Globus pallidus (tissue), 1 donor: ENCODE measurements at regions not wholly inside any gene's neighbourhood (a gene's known extent, or its start where the extent isn't known, plus 50 kb on each side); places are given as distances from the start of the nearest gene placed in this dataset.
"Not testable (repeated sequence)": the region's sequence is repeated elsewhere in the genome, so short reads cannot be mapped to it uniquely, and the experiment has no call there.

Source experiments
- DNase-seq: peaks from one replicate; pipeline ENCODE4 v3.0.0-alpha.2; 2015; ENCODE audit warnings: low spot score

- no peak for DNase-seq
Observed at GRCh38 chr2:204363513-204363912, 181.8 kb upstream of the PARD3B start.

- no peak for DNase-seq
Observed at GRCh38 chr2:204364860-204365535, 180.3 kb upstream of the PARD3B start.

- DNase-seq: no peak
Observed at GRCh38 chr2:204365811-204366210, 179.5 kb upstream of the PARD3B start.

GRCh38 chr2:204367466-204367865 lies 177.8 kb upstream of the PARD3B start:
- no peak for DNase-seq

GRCh38 chr2:204370172-204370718 lies 175.0 kb upstream of the PARD3B start:
- DNase-seq: no peak

GRCh38 chr2:204373942-204374341 lies 171.3 kb upstream of the PARD3B start:
- DNase-seq: no peak

GRCh38 chr2:204380141-204380881 lies 165.0 kb upstream of the PARD3B start:
- no peak for DNase-seq

- no peak for DNase-seq
Observed at GRCh38 chr2:204386668-204387067, 158.6 kb upstream of the PARD3B start.

GRCh38 chr2:204389120-204389519 lies 156.2 kb upstream of the PARD3B start:
- no peak for DNase-seq

GRCh38 chr2:204389856-204390255 lies 155.4 kb upstream of the PARD3B start:
- no peak for DNase-seq

GRCh38 chr2:204395539-204395938 lies 149.7 kb upstream of the PARD3B start:
- no peak for DNase-seq

GRCh38 chr2:204401114-204401513 lies 144.2 kb upstream of the PARD3B start:
- no peak for DNase-seq

- DNase-seq: no peak
Observed at GRCh38 chr2:204407204-204408014, 137.9 kb upstream of the PARD3B start.

GRCh38 chr2:204412782-204413181 lies 132.5 kb upstream of the PARD3B start:
- DNase-seq: not testable (repeated sequence)

- no peak for DNase-seq
Observed at GRCh38 chr2:204415406-204416181, 129.7 kb upstream of the PARD3B start.

GRCh38 chr2:204416236-204416635 lies 129.0 kb upstream of the PARD3B start:
- DNase-seq: no peak

- DNase-seq: no peak
Observed at GRCh38 chr2:204425821-204426220, 119.5 kb upstream of the PARD3B start.

GRCh38 chr2:204428675-204429074 lies 116.6 kb upstream of the PARD3B start:
- DNase-seq: no peak

GRCh38 chr2:204431529-204431928 lies 113.7 kb upstream of the PARD3B start:
- no peak for DNase-seq

- no peak for DNase-seq
Observed at GRCh38 chr2:204432196-204432595, 113.1 kb upstream of the PARD3B start.

- no peak for DNase-seq
Observed at GRCh38 chr2:204434660-204435462, 110.4 kb upstream of the PARD3B start.
